ENCODE measurements at regions not wholly inside any gene's neighbourhood (a gene's known extent, or its start where the extent isn't known, plus 50 kb on each side); places are given as distances from the start of the nearest gene placed in this dataset.

DNA sequence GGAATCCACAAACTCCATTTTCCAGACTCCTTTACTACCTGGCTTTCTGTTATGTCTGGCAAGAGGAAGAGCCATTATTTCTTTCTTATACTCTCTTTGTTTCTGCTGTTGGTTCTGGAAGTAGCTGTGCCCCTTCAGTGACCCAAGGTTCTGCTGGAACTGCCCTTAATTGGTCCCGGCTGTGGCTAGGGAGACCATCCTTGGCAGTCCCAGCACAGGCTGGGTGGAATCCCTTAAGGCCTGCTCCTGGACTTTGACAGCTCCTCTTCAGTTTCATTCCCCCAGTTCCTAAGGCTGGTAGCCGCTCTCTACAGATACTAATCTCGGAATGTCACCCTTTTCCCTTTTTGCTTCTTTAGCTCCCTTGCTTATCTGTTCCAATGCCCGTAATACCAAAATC, 81.9 kb upstream of the GLIS3 start:
- Histone ChIP-seq H3K4me3 (ENCODE audit: low read depth, low read length) (no peak overlapping the region), H3K27ac (ENCODE audit: extremely low read depth, low read depth, low read length) (no peak overlapping the region), H3K9me3 (ENCODE audit: control insufficient read depth, insufficient read depth, low read depth, low read length) (no peaks in the 10 kb centered on the region), H3K36me3 (ENCODE audit: control insufficient read depth in 2 of 2, insufficient read depth in 1 of 2, low read length in 2 of 2) (no peaks in the 10 kb centered on the region), H3K4me1 (ENCODE audit: control insufficient read depth, insufficient read depth, low read length) (no peaks in the 10 kb centered on the region)
- POLR2A ChIA-PET: interaction anchor here (0.6 kb wide), 1 partner anchor 1275 kb away, joined by 3 read pairs; no protein-coding TSS in a partner anchor
- TF ChIP-seq ZFP3 (tag by site-specific recombination; IDR thresholded peaks at IDR 0.05; ENCODE audit: low read depth): no peak
- no peak for TF ChIP-seq ZNF473 (tag by site-specific recombination; IDR thresholded peaks at IDR 0.05)
- no peak for TF ChIP-seq BCL6B (tag by site-specific recombination; IDR thresholded peaks at IDR 0.05)
- no peak for TF ChIP-seq ZNF837 (tag by site-specific recombination; IDR thresholded peaks at IDR 0.05)
- no peak for TF ChIP-seq KLF7 (tag by site-specific recombination; IDR thresholded peaks at IDR 0.05; ENCODE audit: borderline replicate concordance)
- TF ChIP-seq, protein P1, sequence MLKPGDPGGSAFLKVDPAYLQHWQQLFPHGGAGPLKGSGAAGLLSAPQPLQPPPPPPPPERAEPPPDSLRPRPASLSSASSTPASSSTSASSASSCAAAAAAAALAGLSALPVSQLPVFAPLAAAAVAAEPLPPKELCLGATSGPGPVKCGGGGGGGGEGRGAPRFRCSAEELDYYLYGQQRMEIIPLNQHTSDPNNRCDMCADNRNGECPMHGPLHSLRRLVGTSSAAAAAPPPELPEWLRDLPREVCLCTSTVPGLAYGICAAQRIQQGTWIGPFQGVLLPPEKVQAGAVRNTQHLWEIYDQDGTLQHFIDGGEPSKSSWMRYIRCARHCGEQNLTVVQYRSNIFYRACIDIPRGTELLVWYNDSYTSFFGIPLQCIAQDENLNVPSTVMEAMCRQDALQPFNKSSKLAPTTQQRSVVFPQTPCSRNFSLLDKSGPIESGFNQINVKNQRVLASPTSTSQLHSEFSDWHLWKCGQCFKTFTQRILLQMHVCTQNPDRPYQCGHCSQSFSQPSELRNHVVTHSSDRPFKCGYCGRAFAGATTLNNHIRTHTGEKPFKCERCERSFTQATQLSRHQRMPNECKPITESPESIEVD (tag by site-specific recombination; IDR thresholded peaks at IDR 0.05): no peak
- no peak for TF ChIP-seq ZNF830 (tag by site-specific recombination; IDR thresholded peaks at IDR 0.05; ENCODE audit: low read depth)
- no peak for TF ChIP-seq ZNF366 (tag by site-specific recombination; conservative IDR thresholded peaks at IDR 0.05)
- TF ChIP-seq, protein P2, sequence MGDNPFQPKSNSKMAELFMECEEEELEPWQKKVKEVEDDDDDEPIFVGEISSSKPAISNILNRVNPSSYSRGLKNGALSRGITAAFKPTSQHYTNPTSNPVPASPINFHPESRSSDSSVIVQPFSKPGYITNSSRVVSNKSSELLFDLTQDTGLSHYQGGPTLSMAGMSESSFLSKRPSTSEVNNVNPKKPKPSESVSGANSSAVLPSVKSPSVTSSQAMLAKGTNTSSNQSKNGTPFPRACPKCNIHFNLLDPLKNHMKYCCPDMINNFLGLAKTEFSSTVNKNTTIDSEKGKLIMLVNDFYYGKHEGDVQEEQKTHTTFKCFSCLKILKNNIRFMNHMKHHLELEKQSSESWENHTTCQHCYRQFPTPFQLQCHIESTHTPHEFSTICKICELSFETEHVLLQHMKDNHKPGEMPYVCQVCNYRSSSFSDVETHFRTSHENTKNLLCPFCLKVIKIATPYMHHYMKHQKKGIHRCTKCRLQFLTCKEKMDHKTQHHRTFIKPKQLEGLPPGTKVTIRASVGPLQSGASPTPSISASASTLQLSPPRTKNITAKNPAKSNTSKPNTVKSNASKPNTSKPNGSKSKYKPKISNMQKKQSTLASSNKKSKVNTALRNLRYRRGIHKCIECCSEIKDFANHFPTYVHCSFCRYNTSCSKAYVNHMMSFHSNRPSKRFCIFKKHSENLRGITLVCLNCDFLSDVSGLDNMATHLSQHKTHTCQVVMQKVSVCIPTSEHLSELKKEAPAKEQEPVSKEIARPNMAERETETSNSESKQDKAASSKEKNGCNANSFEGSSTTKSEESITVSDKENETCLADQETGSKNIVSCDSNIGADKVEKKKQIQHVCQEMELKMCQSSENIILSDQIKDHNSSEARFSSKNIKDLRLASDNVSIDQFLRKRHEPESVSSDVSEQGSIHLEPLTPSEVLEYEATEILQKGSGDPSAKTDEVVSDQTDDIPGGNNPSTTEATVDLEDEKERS (tag by site-specific recombination; IDR thresholded peaks at IDR 0.05): no peak
- TF ChIP-seq MZF1 (tag by site-specific recombination; IDR thresholded peaks at IDR 0.05; ENCODE audit: borderline replicate concordance): no peak
- no peak for TF ChIP-seq HOXA7 (CRISPR knock-in tag; IDR thresholded peaks at IDR 0.05; ENCODE audit: borderline replicate concordance)
- no peak for TF ChIP-seq ZNF555 (tag by site-specific recombination; conservative IDR thresholded peaks at IDR 0.05)
- TF ChIP-seq ZIC2 (tag by site-specific recombination; IDR thresholded peaks at IDR 0.05): no peak
- no peak for TF ChIP-seq ZNF560 (tag by site-specific recombination; IDR thresholded peaks at IDR 0.05; ENCODE audit: borderline replicate concordance)
- CTCF ChIA-PET: interaction anchor here (0.7 to 12.1 kb wide), 5 partner anchors 109 to 932 kb away, joined by 3 to 87 read pairs (median 4); partner anchors contain the start of gene SLC1A1

DNA sequence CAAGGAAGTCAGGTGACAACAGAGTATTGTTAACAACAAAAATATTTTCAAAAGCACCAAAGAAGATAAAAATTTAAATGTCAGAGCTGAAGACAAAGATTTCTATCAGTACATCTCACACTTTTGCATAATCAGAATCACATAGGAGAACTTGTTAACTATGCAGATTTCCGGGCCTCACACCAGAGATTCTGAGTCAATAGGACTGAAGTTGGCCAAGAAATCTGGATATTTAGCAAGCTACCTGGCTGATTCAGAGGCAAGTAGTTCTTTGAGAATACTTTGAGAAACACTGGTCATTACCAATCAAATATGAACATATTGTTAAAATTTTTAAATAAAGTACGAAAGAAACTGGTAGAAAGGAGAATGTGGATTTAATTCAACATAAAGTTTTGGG, 80.5 kb upstream of the GLIS3 start:
- Histone ChIP-seq H3K27ac (ENCODE audit: extremely low read depth, low read depth, low read length) (no peak overlapping the region), H3K36me3 (ENCODE audit: control insufficient read depth in 2 of 2, insufficient read depth in 1 of 2, low read length in 2 of 2) (no peaks in the 10 kb centered on the region), H3K4me3 (ENCODE audit: low read depth, low read length) (no peak overlapping the region), H3K4me1 (ENCODE audit: control insufficient read depth, insufficient read depth, low read length) (no peaks in the 10 kb centered on the region), H3K9me3 (ENCODE audit: control insufficient read depth, insufficient read depth, low read depth, low read length) (no peaks in the 10 kb centered on the region)
- POLR2A ChIA-PET: no interaction called here
- CTCF ChIA-PET: interaction anchor here (0.7 to 12.1 kb wide), 7 partner anchors 41 to 1522 kb away, joined by 3 to 87 read pairs (median 4); no protein-coding TSS in a partner anchor
- TF ChIP-seq ELK4 (IDR thresholded peaks at IDR 0.05; ENCODE audit: borderline replicate concordance, low read depth, low read length) (no peak), ZNF175 (tag by site-specific recombination; IDR thresholded peaks at IDR 0.05) (no peak), ZNF133 (tag by site-specific recombination; IDR thresholded peaks at IDR 0.05) (no peak), REST (tag by site-specific recombination; IDR thresholded peaks at IDR 0.05) (no peak), ZNF16 (tag by site-specific recombination; IDR thresholded peaks at IDR 0.05; ENCODE audit: low read depth) (no peak), ZFP3 (tag by site-specific recombination; IDR thresholded peaks at IDR 0.05; ENCODE audit: low read depth) (no peak), HOXA7 (CRISPR knock-in tag; IDR thresholded peaks at IDR 0.05; ENCODE audit: borderline replicate concordance) (no peak), ZNF629 (tag by site-specific recombination; IDR thresholded peaks at IDR 0.05) (no peak)
- TF ChIP-seq, protein P1 (tag by site-specific recombination; IDR thresholded peaks at IDR 0.05): no peak
